ENCODE measurements at regions not wholly inside any gene's neighbourhood (a gene's known extent, or its start where the extent isn't known, plus 50 kb on each side); places are given as distances from the start of the nearest gene placed in this dataset.
"Not testable (repeated sequence)": the region's sequence is repeated elsewhere in the genome, so short reads cannot be mapped to it uniquely, and the experiment has no call there.

DNA sequence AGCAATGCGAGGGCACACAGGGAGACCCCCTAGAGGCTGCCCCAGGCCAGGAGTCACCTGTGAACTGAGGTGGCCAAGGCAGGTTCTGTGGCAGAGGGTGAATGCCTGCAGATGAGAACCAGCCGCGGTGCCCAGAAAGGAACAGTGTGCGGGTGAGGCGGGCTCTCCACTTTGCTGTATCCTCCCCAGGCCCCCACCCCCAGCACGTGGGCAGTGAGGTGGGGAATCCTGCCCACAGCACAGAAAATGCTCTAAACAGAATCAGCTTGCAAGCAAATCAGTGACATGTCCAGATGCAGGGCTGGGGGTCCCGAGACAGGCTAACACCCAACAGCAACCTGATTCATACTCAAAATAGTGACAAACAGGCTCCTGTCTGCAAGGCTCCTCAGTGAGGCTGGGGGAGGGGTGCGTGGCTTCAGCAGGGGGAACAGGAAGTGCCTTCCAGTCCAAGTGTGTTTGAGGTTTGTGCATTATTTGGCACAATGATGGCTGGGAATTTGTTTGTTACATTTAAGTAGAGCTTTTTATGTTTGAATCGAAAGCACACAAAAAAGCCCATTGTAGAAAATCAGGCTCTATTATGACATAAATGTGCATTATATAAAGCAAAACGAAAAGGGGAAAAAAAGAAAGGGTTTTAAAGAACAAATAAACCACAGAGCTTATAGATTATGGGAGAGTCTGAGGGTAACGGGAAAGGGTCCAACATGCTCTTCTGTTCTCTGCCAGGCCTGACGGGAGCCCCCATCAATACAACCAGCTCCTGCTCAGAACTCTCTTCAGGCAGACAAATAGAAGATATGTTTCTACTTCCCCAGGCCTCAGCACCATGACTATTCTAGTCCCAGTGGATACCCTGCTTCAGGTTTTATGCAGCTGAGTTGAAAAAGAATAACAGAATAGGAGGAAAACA, 201.3 kb downstream of the HSD17B3 start:
- DNase-seq (ENCODE audit: extremely low spot score, unreplicated experiment): no peak
- peaks cover under 1% of the 10 kb centered on the region for H3K36me3 Mint-ChIP-seq (ENCODE audit: unreplicated experiment)
- peaks cover 5% of the 10 kb centered on the region for H3K4me1 Mint-ChIP-seq (ENCODE audit: unreplicated experiment)
- no peak overlapping the region for H3K27ac Mint-ChIP-seq (ENCODE audit: unreplicated experiment)
- H3K9me3 Mint-ChIP-seq (ENCODE audit: unreplicated experiment): peaks cover 19% of the 10 kb centered on the region
- H3K4me3 Mint-ChIP-seq (ENCODE audit: unreplicated experiment): no peak overlapping the region
- H3K27me3 Mint-ChIP-seq (ENCODE audit: unreplicated experiment): peaks cover 6% of the 10 kb centered on the region
- no peak for TF ChIP-seq CTCF (IDR thresholded peaks at IDR 0.05)

DNA sequence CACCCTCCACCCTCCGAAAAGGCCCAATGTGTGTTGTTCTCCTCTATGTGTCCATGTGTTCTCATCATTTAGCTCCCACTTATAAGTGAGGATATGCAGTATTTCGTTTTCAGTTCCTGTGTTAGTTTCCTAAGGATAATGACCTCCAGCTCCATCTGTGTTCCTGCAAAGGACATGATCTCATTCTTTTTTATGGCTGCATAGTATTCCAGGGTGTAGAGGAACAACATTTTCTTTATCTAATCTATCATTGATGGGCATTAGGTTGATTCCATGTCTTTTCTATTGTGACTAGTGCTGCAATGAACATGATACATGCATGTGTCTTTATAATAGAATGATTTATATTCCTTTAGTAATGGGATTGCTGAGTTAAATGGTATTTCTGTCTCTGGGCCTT, 211.3 kb downstream of the HSD17B3 start:
- H3K27me3 Mint-ChIP-seq (ENCODE audit: unreplicated experiment): peaks cover 35% of the 10 kb centered on the region
- not testable (repeated sequence) for H3K4me3 Mint-ChIP-seq (ENCODE audit: unreplicated experiment); DNase-seq (ENCODE audit: extremely low spot score, unreplicated experiment); H3K27ac Mint-ChIP-seq (ENCODE audit: unreplicated experiment); H3K4me1 Mint-ChIP-seq (ENCODE audit: unreplicated experiment); H3K9me3 Mint-ChIP-seq (ENCODE audit: unreplicated experiment); H3K36me3 Mint-ChIP-seq (ENCODE audit: unreplicated experiment)

GRCh38 chr9:96089452-96090085, 212.4 kb downstream of the HSD17B3 start:
- no peak for TF ChIP-seq CTCF (IDR thresholded peaks at IDR 0.05)
- Mint-ChIP-seq H3K4me3 (ENCODE audit: unreplicated experiment) (no peak overlapping the region), H3K9me3 (ENCODE audit: unreplicated experiment) (no peaks in the 10 kb centered on the region), H3K27me3 (ENCODE audit: unreplicated experiment) (peaks cover 35% of the 10 kb centered on the region), H3K27ac (ENCODE audit: unreplicated experiment) (no peak overlapping the region), H3K36me3 (ENCODE audit: unreplicated experiment) (no peaks in the 10 kb centered on the region), H3K4me1 (ENCODE audit: unreplicated experiment) (no peaks in the 10 kb centered on the region)
- DNase-seq (ENCODE audit: extremely low spot score, unreplicated experiment): no peak

DNA sequence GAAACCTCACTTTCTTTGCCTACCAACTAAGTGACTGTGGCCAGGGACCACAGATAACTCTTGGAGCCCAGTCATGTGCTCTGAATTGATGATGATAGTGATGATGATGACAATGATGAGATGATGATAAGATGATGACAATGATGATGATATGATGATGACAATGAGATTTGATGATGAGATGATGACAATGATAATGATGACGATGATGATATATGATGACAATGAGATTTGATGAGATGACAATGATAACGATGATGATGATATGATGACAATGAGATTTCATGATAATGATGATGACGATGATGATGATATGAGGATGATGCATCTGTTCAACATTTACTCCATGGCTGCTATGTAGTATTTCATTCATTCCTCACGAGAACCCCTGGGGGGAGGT, 213.0 kb downstream of the ERCC6L2 start:
- no peak overlapping the region for H3K27ac Mint-ChIP-seq (ENCODE audit: unreplicated experiment)
- peaks cover 39% of the 10 kb centered on the region for H3K27me3 Mint-ChIP-seq (ENCODE audit: unreplicated experiment)
- H3K9me3 Mint-ChIP-seq (ENCODE audit: unreplicated experiment): no peaks in the 10 kb centered on the region
- DNase-seq (ENCODE audit: extremely low spot score, unreplicated experiment): no peak
- H3K4me3 Mint-ChIP-seq (ENCODE audit: unreplicated experiment): no peak overlapping the region
- no peaks in the 10 kb centered on the region for H3K36me3 Mint-ChIP-seq (ENCODE audit: unreplicated experiment)
- TF ChIP-seq CTCF (IDR thresholded peaks at IDR 0.05): no peak
- no peaks in the 10 kb centered on the region for H3K4me1 Mint-ChIP-seq (ENCODE audit: unreplicated experiment)

DNA sequence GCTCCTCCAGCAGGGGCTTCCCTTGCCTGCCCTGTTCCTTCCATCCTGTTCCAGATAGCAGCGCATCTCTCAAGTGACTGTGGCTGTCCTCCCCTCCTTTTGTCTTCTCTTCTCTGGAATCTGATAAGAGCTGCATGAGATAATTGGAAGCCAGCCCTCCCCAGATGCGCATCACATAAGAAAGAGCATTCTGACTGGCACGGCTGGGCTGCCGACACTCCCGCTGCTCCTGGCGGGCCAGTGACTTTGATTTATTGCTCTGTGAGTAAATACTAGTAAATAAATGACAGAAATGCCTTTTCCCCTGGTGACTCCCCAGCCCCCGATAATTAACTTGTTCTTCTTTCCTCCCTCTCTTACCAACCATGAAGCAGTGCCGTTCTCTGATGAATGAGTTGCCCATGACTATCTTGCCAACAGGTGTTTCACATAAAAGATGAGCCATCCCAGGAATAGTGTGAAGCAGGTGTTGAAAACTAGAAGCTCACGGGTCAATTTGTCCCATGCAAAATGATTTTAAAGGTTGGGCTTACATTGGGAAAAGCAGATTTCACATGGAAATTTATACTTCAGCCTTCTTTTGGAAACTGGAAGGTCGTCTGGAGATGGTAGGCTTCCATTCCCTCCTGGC, 212.3 kb downstream of the ERCC6L2 start:
- Mint-ChIP-seq H3K4me3 (ENCODE audit: unreplicated experiment) (no peak overlapping the region), H3K4me1 (ENCODE audit: unreplicated experiment) (no peaks in the 10 kb centered on the region), H3K36me3 (ENCODE audit: unreplicated experiment) (no peaks in the 10 kb centered on the region), H3K27me3 (ENCODE audit: unreplicated experiment) (peaks cover 41% of the 10 kb centered on the region), H3K9me3 (ENCODE audit: unreplicated experiment) (no peaks in the 10 kb centered on the region), H3K27ac (ENCODE audit: unreplicated experiment) (no peak overlapping the region)
- no peak for TF ChIP-seq CTCF (IDR thresholded peaks at IDR 0.05)
- no peak for DNase-seq (ENCODE audit: extremely low spot score, unreplicated experiment)

Measured in osteocyte (in vitro differentiated cells).